Ectodermal cell (in vitro differentiated cells): ENCODE measurements at regions not wholly inside any gene's neighbourhood (a gene's known extent, or its start where the extent isn't known, plus 50 kb on each side); places are given as distances from the start of the nearest gene placed in this dataset.

Experiments used
- H3K27ac ChIP-seq: 2 replicates; pipeline ENCODE4 v1.7.0; 2013; ENCODE audit warnings: mild to moderate bottlenecking, low read depth, low read length; ENCODE audit not compliant: insufficient read depth, poor library complexity, severe bottlenecking
- H3K27me3 ChIP-seq: 2 replicates; pipeline ENCODE4 v1.7.0; 2013; ENCODE audit warnings: mild to moderate bottlenecking, low read length; ENCODE audit not compliant: insufficient read depth, control insufficient read depth, poor library complexity, severe bottlenecking
- H3K36me3 ChIP-seq: one replicate; pipeline ENCODE4 v1.7.0; 2013; ENCODE audit warnings: low read length; ENCODE audit not compliant: control insufficient read depth, insufficient read depth
- H3K4me1 ChIP-seq: one replicate; pipeline ENCODE4 v1.7.0; 2013; ENCODE audit warnings: low read length; ENCODE audit not compliant: control insufficient read depth, insufficient read depth
- H3K4me3 ChIP-seq: 2 replicates; pipeline ENCODE4 v1.7.0; 2013; ENCODE audit warnings: low read depth, low read length, control low read depth; ENCODE audit not compliant: insufficient read depth
- H3K9me3 ChIP-seq: 2 replicates; pipeline ENCODE4 v1.7.0; 2013; ENCODE audit warnings: mild to moderate bottlenecking, low read length, moderate library complexity; ENCODE audit not compliant: control insufficient read depth
- WGBS, 2 experiments: methylation state at CpG; one replicate each; pipeline ENCODE4 v1.1.7; 2013; ENCODE audit warnings: missing lambda C conversion rate in 2 of 2; 5-methylcytosine and 5-hydroxymethylcytosine counted together

DNA sequence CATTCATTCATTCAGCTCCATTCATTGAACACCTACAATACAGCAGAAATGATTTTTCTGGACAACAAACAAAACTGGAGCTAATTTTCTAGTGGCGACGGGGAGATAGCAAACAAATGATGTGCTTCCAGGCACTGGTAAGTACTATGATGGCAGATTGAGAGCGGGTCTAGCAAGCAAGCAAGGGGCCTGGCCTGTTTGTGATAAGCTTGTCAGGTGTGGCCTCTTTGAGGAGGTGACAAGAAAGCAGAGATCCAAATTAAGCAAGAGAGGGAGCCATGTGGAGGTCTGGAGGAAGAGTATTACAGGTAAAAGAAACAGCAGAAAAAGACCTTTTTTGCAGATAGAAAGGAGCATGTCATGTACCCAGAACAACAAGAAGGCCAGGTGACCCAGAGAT, 216.1 kb upstream of the CPHXL start:
- Histone ChIP-seq H3K4me3 (no peak overlapping the region), H3K27me3 (no peaks in the 10 kb centered on the region), H3K9me3 (no peaks in the 10 kb centered on the region), H3K36me3 (no peaks in the 10 kb centered on the region), H3K27ac (no peak overlapping the region), H3K4me1 (no peaks in the 10 kb centered on the region)
- 95 to 96% methylated on average over 3 of the region's 3 CpGs for WGBS, 2 experiments

- 83 to 92% methylated on average over 1 of the region's 1 CpG for WGBS, 2 experiments
- no peaks in the 10 kb centered on the region for H3K9me3 ChIP-seq
- H3K27me3 ChIP-seq: no peaks in the 10 kb centered on the region
- no peaks in the 10 kb centered on the region for H3K4me1 ChIP-seq
- no peaks in the 10 kb centered on the region for H3K36me3 ChIP-seq
- H3K4me3 ChIP-seq: no peak overlapping the region
- H3K27ac ChIP-seq: no peak overlapping the region
These were observed 216.6 kb upstream of the CPHXL start for GRCh38 chr16:75942936-75943335.

GRCh38 chr16:75943705-75944514, 217.6 kb upstream of the CPHXL start:
- no peaks in the 10 kb centered on the region for H3K36me3 ChIP-seq
- no peak overlapping the region for H3K4me3 ChIP-seq
- no peaks in the 10 kb centered on the region for H3K9me3 ChIP-seq
- 93% methylated on average over 4 of the region's 6 CpGs for WGBS, 2 experiments
- no peaks in the 10 kb centered on the region for H3K4me1 ChIP-seq
- no peaks in the 10 kb centered on the region for H3K27me3 ChIP-seq
- no peak overlapping the region for H3K27ac ChIP-seq

DNA sequence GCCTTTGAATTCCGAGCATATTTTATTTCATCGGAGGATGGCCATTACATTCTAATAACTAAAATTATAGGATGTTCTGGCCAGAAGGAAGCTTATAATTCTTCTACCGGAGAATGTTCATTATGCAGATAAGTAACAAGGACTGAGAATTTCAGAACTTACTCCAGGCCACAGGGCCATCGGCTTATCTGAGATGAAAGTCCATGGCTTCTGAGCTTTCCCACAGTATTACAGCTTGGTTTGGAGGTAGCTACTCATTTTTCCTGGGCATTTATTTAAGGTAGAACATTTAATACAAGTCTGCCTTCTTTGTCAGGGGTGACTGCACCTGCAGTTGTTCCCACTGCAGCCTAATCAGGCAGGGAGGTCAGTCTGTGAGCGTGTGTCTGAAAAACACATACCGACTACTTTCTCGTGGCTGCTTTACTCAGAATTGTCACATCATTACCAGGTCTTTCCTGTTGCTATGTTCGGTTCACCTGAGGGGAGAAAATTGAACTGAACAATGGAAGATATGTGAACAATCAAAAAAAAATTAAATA, 219.7 kb upstream of the CPHXL start:
- no peaks in the 10 kb centered on the region for H3K4me1 ChIP-seq
- no peak overlapping the region for H3K27ac ChIP-seq
- no peaks in the 10 kb centered on the region for H3K9me3 ChIP-seq
- H3K27me3 ChIP-seq: no peaks in the 10 kb centered on the region
- H3K4me3 ChIP-seq: no peak overlapping the region
- 95% methylated on average over 7 of the region's 8 CpGs for WGBS, 2 experiments
- no peaks in the 10 kb centered on the region for H3K36me3 ChIP-seq

- no peak overlapping the region for H3K27ac ChIP-seq
- no peaks in the 10 kb centered on the region for H3K27me3 ChIP-seq
- 80 to 81% methylated on average over 2 of the region's 2 CpGs for WGBS, 2 experiments
- H3K9me3 ChIP-seq: no peaks in the 10 kb centered on the region
- H3K36me3 ChIP-seq: no peaks in the 10 kb centered on the region
- H3K4me1 ChIP-seq: no peaks in the 10 kb centered on the region
- no peak overlapping the region for H3K4me3 ChIP-seq
These were observed 221.4 kb upstream of the CPHXL start for GRCh38 chr16:75947626-75948239.

DNA sequence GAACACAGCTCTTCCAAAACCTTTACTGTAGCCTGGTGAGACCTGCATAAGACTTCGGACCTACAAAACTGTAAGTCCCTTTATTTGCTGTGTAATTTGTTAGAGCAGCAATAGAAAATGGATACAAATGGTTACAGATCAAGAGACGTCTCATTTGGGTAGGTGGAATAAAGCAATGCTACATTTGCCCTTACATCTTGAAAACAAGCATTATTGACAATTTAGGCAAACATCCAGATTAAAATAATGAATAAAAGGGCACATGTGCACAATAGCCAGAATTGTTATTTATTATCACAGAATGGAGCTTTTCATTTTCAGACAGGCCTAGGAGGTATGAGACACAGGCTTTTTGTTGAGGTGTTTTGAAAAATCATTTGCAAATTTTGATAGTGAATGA, 222.2 kb upstream of the CPHXL start:
- 95 to 96% methylated on average over 2 of the region's 2 CpGs for WGBS, 2 experiments
- H3K27ac ChIP-seq: no peak overlapping the region
- H3K27me3 ChIP-seq: no peaks in the 10 kb centered on the region
- H3K36me3 ChIP-seq: no peaks in the 10 kb centered on the region
- no peak overlapping the region for H3K4me3 ChIP-seq
- no peaks in the 10 kb centered on the region for H3K4me1 ChIP-seq
- no peaks in the 10 kb centered on the region for H3K9me3 ChIP-seq

DNA sequence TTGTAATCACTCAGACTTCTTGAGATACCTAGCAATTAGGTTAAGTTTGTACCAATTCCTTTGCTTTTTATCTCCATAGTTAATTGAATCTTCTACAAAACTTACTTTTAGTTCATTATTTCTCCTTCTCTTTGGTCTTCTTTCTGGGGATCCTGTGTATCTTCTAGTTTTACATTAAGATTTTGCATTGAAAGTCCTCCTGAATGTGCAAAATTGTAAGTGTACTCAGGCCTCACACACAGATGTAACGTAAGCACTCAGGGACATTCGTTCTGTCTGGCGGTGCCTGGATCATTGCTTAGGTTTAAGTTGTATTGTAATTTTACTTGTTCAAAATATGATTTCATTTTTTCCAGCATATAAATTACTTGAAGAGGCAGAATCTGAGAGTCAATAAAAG, 222.6 kb upstream of the CPHXL start:
- Histone ChIP-seq H3K27ac (no peak overlapping the region), H3K9me3 (no peaks in the 10 kb centered on the region), H3K36me3 (no peaks in the 10 kb centered on the region), H3K4me3 (no peak overlapping the region), H3K27me3 (no peaks in the 10 kb centered on the region), H3K4me1 (no peaks in the 10 kb centered on the region)
- WGBS, 2 experiments: 68 to 100% methylated on average over 2 of the region's 3 CpGs

DNA sequence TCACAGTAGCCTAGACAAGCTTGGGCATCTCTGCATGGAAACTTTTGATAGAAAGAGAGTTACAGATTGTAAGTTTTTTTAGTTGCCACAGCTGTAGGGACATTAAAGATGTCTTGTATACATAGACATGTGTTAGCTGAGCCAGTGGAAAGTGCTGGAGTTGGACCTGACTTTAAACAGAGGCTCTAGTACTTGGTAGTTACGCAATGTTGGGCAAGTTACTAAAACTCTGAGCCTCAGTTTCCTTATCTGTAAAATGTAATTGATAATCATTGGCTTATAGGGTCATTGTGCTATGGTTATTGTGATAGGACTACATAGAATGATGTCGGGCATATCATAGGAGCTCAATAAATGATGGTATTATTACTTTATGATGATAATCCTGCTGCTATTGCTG, 225.8 kb upstream of the CPHXL start:
- Histone ChIP-seq H3K27ac (no peak overlapping the region), H3K4me3 (no peak overlapping the region), H3K36me3 (no peaks in the 10 kb centered on the region), H3K4me1 (no peaks in the 10 kb centered on the region), H3K27me3 (no peaks in the 10 kb centered on the region), H3K9me3 (no peaks in the 10 kb centered on the region)
- WGBS, 2 experiments: 91 to 97% methylated on average over 2 of the region's 2 CpGs

- no peaks in the 10 kb centered on the region for H3K9me3 ChIP-seq
- no peaks in the 10 kb centered on the region for H3K36me3 ChIP-seq
- no peaks in the 10 kb centered on the region for H3K27me3 ChIP-seq
- H3K27ac ChIP-seq: no peak overlapping the region
- WGBS, 2 experiments: 90 to 91% methylated on average over 5 to 6 of the region's 6 CpGs
- no peak overlapping the region for H3K4me3 ChIP-seq
- H3K4me1 ChIP-seq: no peaks in the 10 kb centered on the region
These were observed 231.6 kb upstream of the CPHXL start for GRCh38 chr16:75957870-75958269.

GRCh38 chr16:75965504-75966374, 239.4 kb upstream of the CPHXL start:
- no peak overlapping the region for H3K27ac ChIP-seq
- WGBS, 2 experiments: 87 to 90% methylated on average over 1 of the region's 1 CpG
- H3K4me3 ChIP-seq: no peak overlapping the region
- no peaks in the 10 kb centered on the region for H3K4me1 ChIP-seq
- no peaks in the 10 kb centered on the region for H3K36me3 ChIP-seq
- H3K27me3 ChIP-seq: no peaks in the 10 kb centered on the region
- H3K9me3 ChIP-seq: no peaks in the 10 kb centered on the region
